ENCODE measurements at regions not wholly inside any gene's neighbourhood (a gene's known extent, or its start where the extent isn't known, plus 50 kb on each side); places are given as distances from the start of the nearest gene placed in this dataset.

- TF ChIP-seq CTCF (conservative IDR thresholded peaks at IDR 0.05; ENCODE audit: low read depth, low read length): no peak
- TF ChIP-seq EZH2 (IDR thresholded peaks at IDR 0.05; ENCODE audit: borderline replicate concordance, low read depth, low read length, poor library complexity, severe bottlenecking): no peak
Measured at GRCh38 chr22:26981541-26981940, 324.2 kb downstream of the MIAT start.

Data from A673 (cell line).